ENCODE measurements at regions not wholly inside any gene's neighbourhood (a gene's known extent, or its start where the extent isn't known, plus 50 kb on each side); places are given as distances from the start of the nearest gene placed in this dataset.

- DNase-seq (ENCODE audit: low read depth) = no peak
- no peak for TF ChIP-seq CTCF (conservative IDR thresholded peaks at IDR 0.05; ENCODE audit: low read length)
- H3K4me3 ChIP-seq (ENCODE audit: low read length) = no peak overlapping the region
Observed at GRCh38 chr7:94100723-94101345, 96.7 kb upstream of the BET1 start.

GRCh38 chr7:94104301-94104700, 100.1 kb upstream of the BET1 start:
- H3K4me3 ChIP-seq (ENCODE audit: low read length) = no peak overlapping the region
- no peak for DNase-seq (ENCODE audit: low read depth)
- no peak for TF ChIP-seq CTCF (conservative IDR thresholded peaks at IDR 0.05; ENCODE audit: low read length)

- TF ChIP-seq CTCF (conservative IDR thresholded peaks at IDR 0.05; ENCODE audit: low read length) = no peak
- no peak overlapping the region for H3K4me3 ChIP-seq (ENCODE audit: low read length)
- DNase-seq (ENCODE audit: low read depth) = no peak
Observed at GRCh38 chr7:94109556-94109955, 105.4 kb upstream of the BET1 start.

GRCh38 chr7:94111009-94111408, 106.9 kb upstream of the BET1 start:
- DNase-seq (ENCODE audit: low read depth) = no peak
- no peak for TF ChIP-seq CTCF (conservative IDR thresholded peaks at IDR 0.05; ENCODE audit: low read length)
- no peak overlapping the region for H3K4me3 ChIP-seq (ENCODE audit: low read length)

GRCh38 chr7:94115316-94115715, 111.2 kb upstream of the BET1 start:
- DNase-seq (ENCODE audit: low read depth) = no peak
- no peak overlapping the region for H3K4me3 ChIP-seq (ENCODE audit: low read length)
- TF ChIP-seq CTCF (conservative IDR thresholded peaks at IDR 0.05; ENCODE audit: low read length) = no peak

- no peak for TF ChIP-seq CTCF (conservative IDR thresholded peaks at IDR 0.05; ENCODE audit: low read length)
- no peak overlapping the region for H3K4me3 ChIP-seq (ENCODE audit: low read length)
- no peak for DNase-seq (ENCODE audit: low read depth)
Observed at GRCh38 chr7:94123136-94123535, 119.0 kb upstream of the BET1 start.

GRCh38 chr7:94127026-94127425, 122.9 kb upstream of the BET1 start:
- no peak overlapping the region for H3K4me3 ChIP-seq (ENCODE audit: low read length)
- DNase-seq (ENCODE audit: low read depth) = peak; percentile 75
- TF ChIP-seq CTCF (conservative IDR thresholded peaks at IDR 0.05; ENCODE audit: low read length) = no peak; the same call in 1 of the 2 replicates

All from AG10803 (cell line).